ENCODE measurements at regions not wholly inside any gene's neighbourhood (a gene's known extent, or its start where the extent isn't known, plus 50 kb on each side); places are given as distances from the start of the nearest gene placed in this dataset.

DNA sequence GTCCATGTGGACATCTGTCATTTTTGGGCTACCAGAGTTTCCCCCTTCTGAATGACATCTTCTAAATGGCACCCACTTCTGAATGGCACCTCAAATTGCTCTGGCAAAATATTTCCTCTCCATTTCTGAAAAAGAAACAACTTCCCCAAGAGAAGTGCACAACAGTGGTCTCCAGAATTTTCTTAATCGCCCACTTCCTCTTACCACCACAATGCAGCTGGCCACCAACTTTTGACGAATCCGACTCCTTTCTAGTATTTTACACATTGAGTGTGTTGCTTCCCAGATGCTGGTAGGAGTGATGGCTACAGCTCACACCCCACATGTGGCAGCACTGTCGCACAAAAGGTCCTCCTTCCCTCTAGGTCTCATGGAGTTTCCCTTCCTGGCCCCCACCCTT is 216.1 kb downstream of the FOXA2 start:
- DNase-seq (ENCODE audit: low read depth) = no peak
- H3K4me3 ChIP-seq (replicated peaks; ENCODE audit: low read depth, low read length) = no peak overlapping the region
- TF ChIP-seq, protein P1, sequence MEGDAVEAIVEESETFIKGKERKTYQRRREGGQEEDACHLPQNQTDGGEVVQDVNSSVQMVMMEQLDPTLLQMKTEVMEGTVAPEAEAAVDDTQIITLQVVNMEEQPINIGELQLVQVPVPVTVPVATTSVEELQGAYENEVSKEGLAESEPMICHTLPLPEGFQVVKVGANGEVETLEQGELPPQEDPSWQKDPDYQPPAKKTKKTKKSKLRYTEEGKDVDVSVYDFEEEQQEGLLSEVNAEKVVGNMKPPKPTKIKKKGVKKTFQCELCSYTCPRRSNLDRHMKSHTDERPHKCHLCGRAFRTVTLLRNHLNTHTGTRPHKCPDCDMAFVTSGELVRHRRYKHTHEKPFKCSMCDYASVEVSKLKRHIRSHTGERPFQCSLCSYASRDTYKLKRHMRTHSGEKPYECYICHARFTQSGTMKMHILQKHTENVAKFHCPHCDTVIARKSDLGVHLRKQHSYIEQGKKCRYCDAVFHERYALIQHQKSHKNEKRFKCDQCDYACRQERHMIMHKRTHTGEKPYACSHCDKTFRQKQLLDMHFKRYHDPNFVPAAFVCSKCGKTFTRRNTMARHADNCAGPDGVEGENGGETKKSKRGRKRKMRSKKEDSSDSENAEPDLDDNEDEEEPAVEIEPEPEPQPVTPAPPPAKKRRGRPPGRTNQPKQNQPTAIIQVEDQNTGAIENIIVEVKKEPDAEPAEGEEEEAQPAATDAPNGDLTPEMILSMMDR (IDR thresholded peaks at IDR 0.05; ENCODE audit: low read length, missing control alignments) = no peak

DNA sequence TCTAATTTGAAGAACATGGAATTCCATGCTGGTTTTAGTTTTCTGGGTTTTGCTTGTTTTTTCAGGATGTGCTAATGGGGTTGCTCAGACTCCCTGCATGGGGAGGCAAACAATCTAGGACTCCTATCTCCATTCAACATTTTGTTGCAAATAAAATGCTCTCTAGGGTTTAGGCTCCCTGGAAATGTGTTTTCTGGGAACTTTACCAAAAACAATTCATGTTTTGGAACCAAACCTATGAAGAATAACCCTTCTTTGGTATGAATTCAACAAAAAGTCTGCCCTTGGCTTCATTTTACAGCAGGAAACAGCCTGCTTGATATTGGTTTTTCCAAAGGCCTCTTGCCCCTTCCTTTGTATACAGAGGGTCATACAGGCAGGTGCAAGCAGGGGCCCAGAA is 217.7 kb downstream of the FOXA2 start:
- DNase-seq (ENCODE audit: low read depth) = no peak
- TF ChIP-seq, protein P1 (IDR thresholded peaks at IDR 0.05; ENCODE audit: low read length, missing control alignments) = no peak
- no peak overlapping the region for H3K4me3 ChIP-seq (replicated peaks; ENCODE audit: low read depth, low read length)

DNA sequence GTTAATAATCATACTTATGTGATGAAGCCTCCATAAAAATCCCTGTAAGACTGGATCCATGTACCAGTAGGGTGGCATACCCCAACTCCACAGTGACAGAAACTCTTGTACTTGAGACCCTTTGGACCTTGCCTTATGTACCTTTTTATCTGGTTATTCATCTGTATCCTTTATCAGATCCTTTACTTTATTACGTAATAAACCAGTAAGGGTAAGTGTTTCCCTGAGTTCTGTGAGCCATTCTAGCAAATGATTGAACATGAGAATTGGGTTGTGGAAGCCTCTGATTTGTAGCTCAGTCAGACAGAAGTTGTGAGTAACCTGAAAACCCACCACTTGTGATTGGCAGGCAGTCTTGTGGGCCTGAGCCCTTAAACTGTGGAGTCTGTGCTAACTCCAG is 229.7 kb downstream of the FOXA2 start:
- TF ChIP-seq, protein P1 (IDR thresholded peaks at IDR 0.05; ENCODE audit: low read length, missing control alignments) = no peak
- DNase-seq (ENCODE audit: low read depth) = no peak
- H3K4me3 ChIP-seq (replicated peaks; ENCODE audit: low read depth, low read length) = no peak overlapping the region

DNA sequence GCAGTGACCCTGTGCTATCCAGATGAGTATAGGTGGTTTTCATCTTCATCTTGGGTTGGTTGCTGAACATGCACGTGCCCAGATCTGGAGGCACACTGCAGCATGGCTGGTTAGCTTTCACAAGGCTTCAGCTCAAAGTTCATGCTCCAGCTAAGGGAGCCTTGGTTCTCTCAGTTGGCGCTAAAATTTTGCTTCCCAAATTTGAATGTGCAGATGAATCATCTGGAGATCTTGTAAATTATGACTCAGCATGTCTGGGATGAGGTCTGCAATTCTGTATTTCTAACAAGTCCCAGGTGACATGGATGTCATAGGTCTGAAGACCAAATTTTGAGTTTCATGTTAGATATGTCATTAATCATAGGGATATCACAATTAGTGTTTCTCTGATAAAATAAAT is 230.8 kb downstream of the FOXA2 start:
- no peak for DNase-seq (ENCODE audit: low read depth)
- TF ChIP-seq, protein P1 (IDR thresholded peaks at IDR 0.05; ENCODE audit: low read length, missing control alignments) = no peak
- no peak overlapping the region for H3K4me3 ChIP-seq (replicated peaks; ENCODE audit: low read depth, low read length)

DNA sequence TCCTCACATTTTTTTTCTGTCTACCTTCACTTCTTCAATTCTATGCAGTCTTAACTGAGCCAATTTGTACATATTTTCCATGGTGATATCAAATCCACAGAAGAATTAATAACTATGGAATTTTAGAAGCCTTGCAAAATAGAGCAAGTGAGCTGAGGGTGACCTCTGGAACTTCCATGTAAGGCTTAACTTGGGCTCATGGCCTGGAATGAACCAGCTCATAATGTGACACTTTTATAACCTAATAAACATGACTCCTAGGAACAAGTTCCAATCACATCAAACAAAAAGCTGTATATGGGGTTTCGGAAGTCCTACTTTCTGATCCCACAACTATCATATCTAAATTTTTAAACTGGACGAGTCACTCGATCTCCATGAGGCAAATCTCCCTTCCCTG is 232.4 kb downstream of the FOXA2 start:
- no peak for DNase-seq (ENCODE audit: low read depth)
- no peak overlapping the region for H3K4me3 ChIP-seq (replicated peaks; ENCODE audit: low read depth, low read length)
- TF ChIP-seq, protein P1 (IDR thresholded peaks at IDR 0.05; ENCODE audit: low read length, missing control alignments) = no peak

DNA sequence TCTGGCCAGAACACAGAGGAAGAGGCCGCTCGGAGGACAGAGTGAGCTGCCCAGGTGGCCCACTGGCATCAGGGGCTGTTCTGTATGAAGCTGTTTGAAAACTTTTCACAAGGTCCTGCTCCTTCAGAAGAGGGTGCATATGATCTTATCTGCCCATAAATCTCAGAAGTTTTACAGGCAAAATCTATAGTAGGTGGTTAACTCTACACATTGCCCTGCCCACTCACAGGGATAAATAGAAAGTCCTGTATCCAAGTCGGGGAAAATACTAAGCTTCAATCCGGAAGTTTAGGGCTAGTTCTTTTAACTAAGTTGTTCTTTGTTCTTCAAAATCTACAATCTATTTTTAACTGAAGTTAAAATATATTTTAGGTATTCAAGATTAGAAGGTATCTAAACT is 233.7 kb downstream of the FOXA2 start:
- DNase-seq (ENCODE audit: low read depth) = no peak
- TF ChIP-seq, protein P1 (IDR thresholded peaks at IDR 0.05; ENCODE audit: low read length, missing control alignments) = no peak
- no peak overlapping the region for H3K4me3 ChIP-seq (replicated peaks; ENCODE audit: low read depth, low read length)

DNA sequence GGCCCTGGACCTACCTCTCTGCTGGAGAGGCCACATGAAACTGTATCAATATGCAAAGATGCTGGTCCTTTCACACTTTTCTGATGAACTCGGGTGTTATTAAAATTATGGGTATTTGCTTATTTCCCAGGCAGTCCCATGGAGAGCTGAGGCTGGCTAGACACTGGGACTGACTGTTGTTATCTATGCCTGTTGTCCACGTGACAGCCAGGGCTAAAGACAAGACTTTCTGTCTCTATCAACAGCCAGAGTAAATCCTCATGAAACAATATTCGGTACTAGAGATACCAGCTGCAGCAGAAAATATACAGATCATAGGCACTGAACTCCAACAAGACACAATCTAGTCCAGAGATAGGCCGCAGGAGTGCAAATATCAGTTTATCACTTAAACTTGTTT is 236.4 kb downstream of the FOXA2 start:
- TF ChIP-seq, protein P1 (IDR thresholded peaks at IDR 0.05; ENCODE audit: low read length, missing control alignments) = no peak
- no peak overlapping the region for H3K4me3 ChIP-seq (replicated peaks; ENCODE audit: low read depth, low read length)
- DNase-seq (ENCODE audit: low read depth) = no peak

All from fibroblast of pulmonary artery (primary cell).